ENCODE measurements at regions not wholly inside any gene's neighbourhood (a gene's known extent, or its start where the extent isn't known, plus 50 kb on each side); places are given as distances from the start of the nearest gene placed in this dataset.

- TF ChIP-seq CTCF (IDR thresholded peaks at IDR 0.05; ENCODE audit: insufficient read depth, low read length, poor library complexity, severe bottlenecking) (no peak), EZH2phosphoT487 (conservative IDR thresholded peaks at IDR 0.05; ENCODE audit: low read length) (no peak)
- Histone ChIP-seq H3K9me2 (replicated peaks; ENCODE audit: insufficient read depth, low read length) (no peaks in the 10 kb centered on the region; the same call in 1 of the 2 replicates), H3K27ac (ENCODE audit: low read depth, low read length) (no peak overlapping the region), H3K4me3 (ENCODE audit: insufficient read depth, low read length, poor library complexity, severe bottlenecking) (no peak overlapping the region), H3K27me3 (ENCODE audit: low read length) (no peaks in the 10 kb centered on the region), H3K79me2 (ENCODE audit: insufficient read depth, low read length) (no peaks in the 10 kb centered on the region), H3K36me3 (ENCODE audit: low read length) (no peaks in the 10 kb centered on the region), H3K9ac (ENCODE audit: low read length) (no peak overlapping the region), H3K4me2 (ENCODE audit: low read depth, low read length, poor library complexity, severe bottlenecking) (no peak overlapping the region), H2AFZ (ENCODE audit: low read depth, low read length, severe bottlenecking) (no peak overlapping the region), H3K9me3 (ENCODE audit: insufficient read depth, low read length) (peaks cover 10% of the 10 kb centered on the region; the same call in 1 of the 2 replicates), H3F3A (ENCODE audit: insufficient read depth) (no peaks in the 10 kb centered on the region), H4K20me1 (ENCODE audit: low read depth, low read length) (no peaks in the 10 kb centered on the region)
Measured at GRCh38 chr17:54838651-54839421, 61.8 kb upstream of the TOM1L1 start.

- Histone ChIP-seq H3K36me3 (ENCODE audit: low read length) (no peaks in the 10 kb centered on the region), H3K9me2 (replicated peaks; ENCODE audit: insufficient read depth, low read length) (no peaks in the 10 kb centered on the region; the same call in 1 of the 2 replicates), H3K9me3 (ENCODE audit: insufficient read depth, low read length) (peaks cover 10% of the 10 kb centered on the region; the same call in 1 of the 2 replicates), H3K79me2 (ENCODE audit: insufficient read depth, low read length) (no peaks in the 10 kb centered on the region), H3K9ac (ENCODE audit: low read length) (no peak overlapping the region), H3F3A (ENCODE audit: insufficient read depth) (no peaks in the 10 kb centered on the region), H3K4me2 (ENCODE audit: low read depth, low read length, poor library complexity, severe bottlenecking) (no peak overlapping the region), H2AFZ (ENCODE audit: low read depth, low read length, severe bottlenecking) (no peak overlapping the region), H4K20me1 (ENCODE audit: low read depth, low read length) (no peaks in the 10 kb centered on the region), H3K27ac (ENCODE audit: low read depth, low read length) (no peak overlapping the region), H3K4me3 (ENCODE audit: insufficient read depth, low read length, poor library complexity, severe bottlenecking) (no peak overlapping the region), H3K27me3 (ENCODE audit: low read length) (no peaks in the 10 kb centered on the region)
- no peak for TF ChIP-seq EZH2phosphoT487 (conservative IDR thresholded peaks at IDR 0.05; ENCODE audit: low read length)
- no peak for TF ChIP-seq CTCF (IDR thresholded peaks at IDR 0.05; ENCODE audit: insufficient read depth, low read length, poor library complexity, severe bottlenecking)
Measured at GRCh38 chr17:54839447-54839846, 61.2 kb upstream of the TOM1L1 start.

- no peak overlapping the region for H3K4me3 ChIP-seq (ENCODE audit: insufficient read depth, low read length, poor library complexity, severe bottlenecking)
- H3K4me2 ChIP-seq (ENCODE audit: low read depth, low read length, poor library complexity, severe bottlenecking) = no peak overlapping the region
- no peaks in the 10 kb centered on the region for H3F3A ChIP-seq (ENCODE audit: insufficient read depth)
- no peaks in the 10 kb centered on the region for H3K27me3 ChIP-seq (ENCODE audit: low read length)
- no peak overlapping the region for H2AFZ ChIP-seq (ENCODE audit: low read depth, low read length, severe bottlenecking)
- H3K9ac ChIP-seq (ENCODE audit: low read length) = no peak overlapping the region
- no peaks in the 10 kb centered on the region for H3K9me2 ChIP-seq (replicated peaks; ENCODE audit: insufficient read depth, low read length)
- no peaks in the 10 kb centered on the region for H3K36me3 ChIP-seq (ENCODE audit: low read length)
- no peaks in the 10 kb centered on the region for H4K20me1 ChIP-seq (ENCODE audit: low read depth, low read length)
- no peaks in the 10 kb centered on the region for H3K79me2 ChIP-seq (ENCODE audit: insufficient read depth, low read length)
- TF ChIP-seq CTCF (IDR thresholded peaks at IDR 0.05; ENCODE audit: insufficient read depth, low read length, poor library complexity, severe bottlenecking) = no peak
- no peak for TF ChIP-seq EZH2phosphoT487 (conservative IDR thresholded peaks at IDR 0.05; ENCODE audit: low read length)
- H3K9me3 ChIP-seq (ENCODE audit: insufficient read depth, low read length) = peaks cover 10% of the 10 kb centered on the region; the same call in 1 of the 2 replicates
- no peak overlapping the region for H3K27ac ChIP-seq (ENCODE audit: low read depth, low read length)
Measured at GRCh38 chr17:54840885-54841591, 59.6 kb upstream of the TOM1L1 start.
